ENCODE measurements at regions not wholly inside any gene's neighbourhood (a gene's known extent, or its start where the extent isn't known, plus 50 kb on each side); places are given as distances from the start of the nearest gene placed in this dataset.

GRCh38 chr2:139293992-139294548, 513.9 kb upstream of the NXPH2 start:
- Histone ChIP-seq H3K79me2 (replicated peaks; ENCODE audit: insufficient read depth, low read length) (no peaks in the 10 kb centered on the region), H3F3A (ENCODE audit: insufficient read depth, low read length, poor library complexity, severe bottlenecking) (no peaks in the 10 kb centered on the region), H3K27me3 (ENCODE audit: insufficient read depth, low read depth, low read length) (no peaks in the 10 kb centered on the region), H3K36me3 (ENCODE audit: insufficient read depth, low read length) (no peaks in the 10 kb centered on the region), H3K27ac (ENCODE audit: low read length) (no peak overlapping the region), H3K4me3 (ENCODE audit: low read length) (no peak overlapping the region), H3K9me3 (ENCODE audit: low read length) (no peaks in the 10 kb centered on the region), H3K9ac (ENCODE audit: low read length) (no peak overlapping the region), H2AFZ (ENCODE audit: low read depth, low read length) (no peak overlapping the region), H4K20me1 (ENCODE audit: insufficient read depth) (no peaks in the 10 kb centered on the region), H3K9me2 (ENCODE audit: insufficient read depth, low read length) (no peaks in the 10 kb centered on the region), H3K4me2 (ENCODE audit: low read length) (no peak overlapping the region)
- no peak for TF ChIP-seq TAF1 (IDR thresholded peaks at IDR 0.05; ENCODE audit: low read depth)
- TF ChIP-seq REST (IDR thresholded peaks at IDR 0.05; ENCODE audit: borderline replicate concordance), result no peak
- TF ChIP-seq SMC3 (conservative IDR thresholded peaks at IDR 0.05; ENCODE audit: poor library complexity), result no peak
- TF ChIP-seq POLR2AphosphoS5 (IDR thresholded peaks at IDR 0.05), result no peak
- no peak for TF ChIP-seq MXI1 (conservative IDR thresholded peaks at IDR 0.05; ENCODE audit: poor library complexity, severe bottlenecking)
- no peak for TF ChIP-seq CTCF (IDR thresholded peaks at IDR 0.05; ENCODE audit: poor library complexity, severe bottlenecking)
- TF ChIP-seq EZH2 (IDR thresholded peaks at IDR 0.05; ENCODE audit: borderline replicate concordance, insufficient read depth, low read length, poor library complexity, severe bottlenecking), result no peak
- TF ChIP-seq EP300 (conservative IDR thresholded peaks at IDR 0.05; ENCODE audit: poor library complexity, severe bottlenecking), result no peak
- no peak for TF ChIP-seq RAD21 (conservative IDR thresholded peaks at IDR 0.05)

- Histone ChIP-seq H3K9ac (ENCODE audit: low read length) (no peak overlapping the region), H3K9me2 (ENCODE audit: insufficient read depth, low read length) (no peaks in the 10 kb centered on the region), H4K20me1 (ENCODE audit: insufficient read depth) (no peaks in the 10 kb centered on the region), H2AFZ (ENCODE audit: low read depth, low read length) (no peak overlapping the region), H3K27ac (ENCODE audit: low read length) (no peak overlapping the region), H3K36me3 (ENCODE audit: insufficient read depth, low read length) (no peaks in the 10 kb centered on the region), H3K9me3 (ENCODE audit: low read length) (no peaks in the 10 kb centered on the region), H3F3A (ENCODE audit: insufficient read depth, low read length, poor library complexity, severe bottlenecking) (no peaks in the 10 kb centered on the region), H3K4me2 (ENCODE audit: low read length) (no peak overlapping the region), H3K27me3 (ENCODE audit: insufficient read depth, low read depth, low read length) (no peaks in the 10 kb centered on the region), H3K4me3 (ENCODE audit: low read length) (no peak overlapping the region), H3K79me2 (replicated peaks; ENCODE audit: insufficient read depth, low read length) (no peaks in the 10 kb centered on the region)
- TF ChIP-seq MXI1 (conservative IDR thresholded peaks at IDR 0.05; ENCODE audit: poor library complexity, severe bottlenecking) (no peak), RAD21 (conservative IDR thresholded peaks at IDR 0.05) (no peak), EP300 (conservative IDR thresholded peaks at IDR 0.05; ENCODE audit: poor library complexity, severe bottlenecking) (no peak), SMC3 (conservative IDR thresholded peaks at IDR 0.05; ENCODE audit: poor library complexity) (no peak), REST (IDR thresholded peaks at IDR 0.05; ENCODE audit: borderline replicate concordance) (no peak)
These were observed 500.9 kb upstream of the NXPH2 start for GRCh38 chr2:139281124-139281523.
